HepG2 (cell line): ENCODE measurements at regions not wholly inside any gene's neighbourhood (a gene's known extent, or its start where the extent isn't known, plus 50 kb on each side); places are given as distances from the start of the nearest gene placed in this dataset.

Experiments
- ATAC-seq: fragments of 200-7000 bp; cut with Tn5 transposase; 3 replicates; pipeline ENCODE4 v1.9.1; 2020; ENCODE audit warnings: mild to moderate bottlenecking, moderate library complexity
- BruUV-seq: library from RNA; stranded (reverse); fragments of 400-500 nt; replicated peaks from 2 replicates; lab custom pipeline; 2021; lab: Mats Ljungman, UMichigan
- CTCF ChIA-PET: fragments of 300-600 bp; formaldehyde crosslinking; extraction: SDS; loops from one replicate; lab custom pipeline; 2021; ENCODE audit warnings: low total read pairs, inconsistent platforms, low intra/inter-chr PET ratio; lab: Yijun Ruan, JAX
- POLR2A ChIA-PET: fragments of 350-600 bp; sonication (Branson Sonifier 250); formaldehyde crosslinking; loops from one replicate; lab custom pipeline; 2020; ENCODE audit warnings: antibody characterized with exemption, inconsistent platforms; lab: Yijun Ruan, JAX
- DNase-seq: peaks from one replicate; pipeline ENCODE4 v3.0.0-alpha.2; 2015; ENCODE audit warnings: low spot score
- FAIRE-seq: peaks from 3 replicates; lab custom pipeline; 2011; peaks lifted over from hg19 to GRCh38; lab: Jason Lieb, UNC
- H2AFZ ChIP-seq: one replicate; pipeline ENCODE4 v1.6.1; 2011; ENCODE audit warnings: low read length, inconsistent platforms
- H3K27ac ChIP-seq: fragments of 300-600 bp; 3 replicates; pipeline ENCODE4 v1.8.0; 2011; ENCODE audit warnings: mixed run types, mild to moderate bottlenecking, mixed read lengths, low read length, inconsistent platforms; ENCODE audit not compliant: insufficient read depth; ENCODE audit errors: extremely low read length
- H3K27me3 ChIP-seq, 2 experiments: fragments of 200-600 bp in 1 of 2; 2 replicates in 1 of 2; 3 replicates in 1 of 2; pipeline versions ENCODE4 v1.6.0 to v1.8.0; 2011; ENCODE audit warnings: low read length in 2 of 2, mild to moderate bottlenecking in 2 of 2, moderate library complexity in 2 of 2, inconsistent platforms in 1 of 2; ENCODE audit not compliant: insufficient read depth in 2 of 2, control insufficient read depth in 1 of 2
- H3K36me3 ChIP-seq, 2 experiments: fragments of 200-600 bp in 1 of 2; replicated peaks in 1 of 2; 2 replicates in 1 of 2; 3 replicates in 1 of 2; pipeline versions ENCODE4 v1.5.1 to v1.8.0; 2011; ENCODE audit warnings: low read length in 2 of 2, inconsistent platforms in 1 of 2; ENCODE audit not compliant: insufficient read depth in 2 of 2, control insufficient read depth in 1 of 2
- H3K4me1 ChIP-seq: 2 replicates; pipeline ENCODE4 v1.5.1; 2012; ENCODE audit warnings: low read length, inconsistent platforms; ENCODE audit not compliant: insufficient read depth
- H3K4me2 ChIP-seq: 2 replicates; pipeline ENCODE4 v1.6.0; 2011; ENCODE audit warnings: low read depth, low read length, inconsistent platforms
- H3K4me3 ChIP-seq, 3 experiments: fragments of 200-600 bp in 1 of 3; sonication (generic), shearing (Covaris generic) in 1 of 3; replicated peaks in 1 of 3; 2 replicates each; pipeline ENCODE4 v1.5.1; 2011 to 2016; ENCODE audit warnings: low read length in 3 of 3, inconsistent platforms in 2 of 3, low read depth in 2 of 3, mild to moderate bottlenecking in 2 of 3, control low read depth in 1 of 3, mixed read lengths in 1 of 3; ENCODE audit not compliant: insufficient read depth in 1 of 3
- H3K79me2 ChIP-seq: one replicate; pipeline ENCODE4 v1.6.1; 2011; ENCODE audit warnings: low read length, inconsistent platforms; ENCODE audit not compliant: insufficient read depth
- H3K9ac ChIP-seq: 2 replicates; pipeline ENCODE4 v1.6.0; 2011; ENCODE audit warnings: mild to moderate bottlenecking, low read depth, low read length, inconsistent platforms; ENCODE audit not compliant: insufficient read depth
- H3K9me3 ChIP-seq: 2 replicates; pipeline ENCODE4 v1.5.1; 2012; ENCODE audit warnings: mild to moderate bottlenecking, low read length
- H4K20me1 ChIP-seq: 2 replicates; pipeline ENCODE4 v1.6.0; 2011; ENCODE audit warnings: inconsistent platforms, mild to moderate bottlenecking, low read length, moderate library complexity; ENCODE audit not compliant: insufficient read depth
- BHLHE40 ChIP-seq: IDR thresholded peaks from 2 replicates; pipeline ENCODE4 v1.6.1; 2011; ENCODE audit warnings: low read length, improper control_type of control experiment
- ELF1 ChIP-seq: sonication (generic); formaldehyde crosslinking; IDR thresholded peaks from 2 replicates; pipeline ENCODE4 v1.4.0; 2020; ENCODE audit warnings: missing genetic modification reagents
- ISL2 ChIP-seq: sonication (generic); formaldehyde crosslinking; IDR thresholded peaks from 2 replicates; pipeline ENCODE4 v1.5.0; 2020; ENCODE audit warnings: missing genetic modification reagents
- KLF16 ChIP-seq, 2 experiments: sonication (generic) in 1 of 2; formaldehyde crosslinking in 1 of 2; IDR thresholded peaks; 2 replicates each; pipeline versions ENCODE4 v1.6.1 to v1.8.0; 2016 to 2023; ENCODE audit warnings: missing genetic modification reagents in 2 of 2, missing compliant biosample characterization in 1 of 2
- SMAD1 ChIP-seq: sonication (generic); formaldehyde crosslinking; IDR thresholded peaks from 2 replicates; pipeline ENCODE4 v1.4.0; 2020; ENCODE audit warnings: missing genetic modification reagents, low read depth, mild to moderate bottlenecking, borderline replicate concordance
- TAF1 ChIP-seq: sonication (generic); formaldehyde crosslinking; IDR thresholded peaks from 2 replicates; pipeline ENCODE4 v1.4.0; 2020; ENCODE audit warnings: missing genetic modification reagents
- TEAD2 ChIP-seq: sonication (generic); formaldehyde crosslinking; IDR thresholded peaks from 2 replicates; pipeline ENCODE4 v1.9.0; 2021; ENCODE audit warnings: missing genetic modification reagents
- ZFX ChIP-seq: sonication (generic); formaldehyde crosslinking; IDR thresholded peaks from 2 replicates; pipeline ENCODE4 v1.4.0; 2020; ENCODE audit warnings: mild to moderate bottlenecking, low read depth, missing genetic modification reagents, moderate library complexity
- ZNF414 ChIP-seq: sonication (generic); formaldehyde crosslinking; IDR thresholded peaks from 2 replicates; pipeline ENCODE4 v1.5.0; 2020; ENCODE audit warnings: missing genetic modification reagents
- ZNF777 ChIP-seq: sonication (generic); formaldehyde crosslinking; IDR thresholded peaks from 2 replicates; pipeline ENCODE4 v1.4.0; 2020; ENCODE audit warnings: missing genetic modification reagents
- ZNF816 ChIP-seq: sonication (generic); formaldehyde crosslinking; IDR thresholded peaks from 2 replicates; pipeline ENCODE4 v1.8.0; 2022; ENCODE audit warnings: missing genetic modification reagents, mild to moderate bottlenecking, borderline replicate concordance
- WGBS: methylation state at CpG from one replicate; pipeline ENCODE4 v1.1.6; 2017; ENCODE audit warnings: low lambda C conversion rate; 5-methylcytosine and 5-hydroxymethylcytosine counted together
- in situ Hi-C: cut with HindIII; loops from 2 replicates; pipeline ENCODE4 v1.10.0; 2017; ENCODE audit warnings: low pct_unique_long_range_greater_than_20kb; ENCODE audit not compliant: extremely low pct_ligation_motif_present
- intact Hi-C: fragments of 100-400 bp; cut with micrococcal nuclease; formaldehyde crosslinking; loops from one replicate; pipeline ENCODE4 v1.10.0; 2022; ENCODE audit not compliant: unreplicated experiment
- TF ChIP-seq, protein P1 (sequence below): IDR thresholded peaks from 2 replicates; pipeline ENCODE4 v1.6.1; 2016; ENCODE audit warnings: mild to moderate bottlenecking, missing biosample characterization, missing genetic modification reagents
- TF ChIP-seq, protein P2 (sequence below): IDR thresholded peaks from 2 replicates; pipeline ENCODE4 v1.6.1; 2016

DNA sequence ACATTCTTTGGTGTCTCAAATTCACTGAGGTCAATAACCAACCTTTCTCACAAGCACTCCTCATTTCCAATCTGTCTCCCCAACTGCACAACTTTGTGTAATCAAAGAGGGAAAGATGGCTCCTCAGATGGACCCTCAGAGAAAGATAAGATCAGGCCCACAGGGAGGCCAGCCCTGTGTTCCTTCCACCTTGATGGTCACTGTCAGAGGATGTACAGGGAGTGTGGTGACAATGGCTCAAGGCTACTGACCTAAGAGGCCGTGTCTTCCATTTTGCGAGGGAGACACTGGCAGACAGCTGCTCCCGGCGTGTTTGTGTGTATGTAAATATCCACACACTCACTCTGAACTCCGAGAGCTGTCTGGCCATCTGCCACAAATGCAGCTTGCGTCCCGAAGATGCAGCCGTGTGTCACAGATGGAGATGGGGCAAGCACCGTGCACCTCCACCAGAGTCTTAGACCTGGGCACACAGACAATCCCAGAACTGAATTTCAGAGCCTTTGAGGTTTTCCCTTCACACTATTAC lies 712.1 kb upstream of the NRP1 start:
- ATAC-seq, result no peak
- Histone ChIP-seq H3K4me3 (no peak overlapping the region), H3K4me1 (no peaks in the 10 kb centered on the region), H2AFZ (no peak overlapping the region), H3K4me2 (no peak overlapping the region), H3K27ac (no peak overlapping the region), H4K20me1 (no peaks in the 10 kb centered on the region), H3K27me3 (peaks cover 0 to 4% of the 10 kb centered on the region in 2 experiments; a peak in 2 of 5 replicates), H3K9me3 (no peaks in the 10 kb centered on the region), H3K9ac (no peak overlapping the region), H3K79me2 (no peaks in the 10 kb centered on the region), H3K36me3 (no peaks in the 10 kb centered on the region)
- no peak for FAIRE-seq
- BruUV-seq, result no TSS peak
- ChIA-PET POLR2A (no interaction called here), CTCF (no interaction called here)
- no peak for TF ChIP-seq TEAD2
- TF ChIP-seq, protein P1, sequence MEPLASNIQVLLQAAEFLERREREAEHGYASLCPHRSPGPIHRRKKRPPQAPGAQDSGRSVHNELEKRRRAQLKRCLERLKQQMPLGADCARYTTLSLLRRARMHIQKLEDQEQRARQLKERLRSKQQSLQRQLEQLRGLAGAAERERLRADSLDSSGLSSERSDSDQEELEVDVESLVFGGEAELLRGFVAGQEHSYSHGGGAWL (CRISPR knock-in tag), result no peak
- no peak for TF ChIP-seq TAF1 (CRISPR knock-in tag)
- TF ChIP-seq BHLHE40, result no peak
- no peak for TF ChIP-seq ISL2 (CRISPR knock-in tag)
- no peak for TF ChIP-seq SMAD1 (CRISPR knock-in tag)
- TF ChIP-seq KLF16 (CRISPR knock-in tag; IDR thresholded peaks at IDR 0.05), result no peak
- TF ChIP-seq ZNF816 (CRISPR knock-in tag), result no peak
- TF ChIP-seq ZNF777 (CRISPR knock-in tag), result no peak
- TF ChIP-seq ZFX (CRISPR knock-in tag), result no peak
- TF ChIP-seq, protein P2, sequence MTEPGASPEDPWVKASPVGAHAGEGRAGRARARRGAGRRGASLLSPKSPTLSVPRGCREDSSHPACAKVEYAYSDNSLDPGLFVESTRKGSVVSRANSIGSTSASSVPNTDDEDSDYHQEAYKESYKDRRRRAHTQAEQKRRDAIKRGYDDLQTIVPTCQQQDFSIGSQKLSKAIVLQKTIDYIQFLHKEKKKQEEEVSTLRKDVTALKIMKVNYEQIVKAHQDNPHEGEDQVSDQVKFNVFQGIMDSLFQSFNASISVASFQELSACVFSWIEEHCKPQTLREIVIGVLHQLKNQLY (CRISPR knock-in tag), result no peak
- TF ChIP-seq ELF1 (CRISPR knock-in tag), result no peak
- no peak for TF ChIP-seq ZNF414 (CRISPR knock-in tag)
- in situ Hi-C loops (no loop called here), intact Hi-C loops (no loop called here)
- no peak for DNase-seq
- WGBS, result 64% methylated on average over 4 of the region's 9 CpGs
